Fibroblast of skin of back (primary cell): ENCODE measurements at regions not wholly inside any gene's neighbourhood (a gene's known extent, or its start where the extent isn't known, plus 50 kb on each side); places are given as distances from the start of the nearest gene placed in this dataset.
"Not testable (repeated sequence)": the region's sequence is repeated elsewhere in the genome, so short reads cannot be mapped to it uniquely, and the experiment has no call there.

ENCODE experiments used
- DNase-seq: peaks from one replicate; pipeline ENCODE4 v3.0.0-alpha.2; 2013

DNA sequence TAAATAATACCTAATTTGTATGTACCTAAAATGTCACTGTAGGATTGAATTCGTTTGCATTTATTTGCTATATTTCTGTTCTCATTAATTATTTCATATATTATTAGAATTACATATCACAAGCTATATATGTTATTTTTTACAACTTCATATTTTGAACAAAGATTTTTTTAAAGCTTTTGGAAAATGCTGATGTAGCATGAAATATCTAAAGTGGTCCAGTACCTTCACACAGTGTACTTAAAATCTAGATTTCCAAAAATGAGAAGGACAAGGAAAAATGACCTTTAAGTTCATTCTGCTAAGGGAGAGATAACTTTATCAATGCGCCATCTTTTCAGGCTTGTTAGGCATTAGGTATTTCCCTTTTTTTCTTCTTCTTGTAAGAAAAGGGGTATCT lies 71.8 kb downstream of the LARP7 start:
- DNase-seq, result no peak

DNA sequence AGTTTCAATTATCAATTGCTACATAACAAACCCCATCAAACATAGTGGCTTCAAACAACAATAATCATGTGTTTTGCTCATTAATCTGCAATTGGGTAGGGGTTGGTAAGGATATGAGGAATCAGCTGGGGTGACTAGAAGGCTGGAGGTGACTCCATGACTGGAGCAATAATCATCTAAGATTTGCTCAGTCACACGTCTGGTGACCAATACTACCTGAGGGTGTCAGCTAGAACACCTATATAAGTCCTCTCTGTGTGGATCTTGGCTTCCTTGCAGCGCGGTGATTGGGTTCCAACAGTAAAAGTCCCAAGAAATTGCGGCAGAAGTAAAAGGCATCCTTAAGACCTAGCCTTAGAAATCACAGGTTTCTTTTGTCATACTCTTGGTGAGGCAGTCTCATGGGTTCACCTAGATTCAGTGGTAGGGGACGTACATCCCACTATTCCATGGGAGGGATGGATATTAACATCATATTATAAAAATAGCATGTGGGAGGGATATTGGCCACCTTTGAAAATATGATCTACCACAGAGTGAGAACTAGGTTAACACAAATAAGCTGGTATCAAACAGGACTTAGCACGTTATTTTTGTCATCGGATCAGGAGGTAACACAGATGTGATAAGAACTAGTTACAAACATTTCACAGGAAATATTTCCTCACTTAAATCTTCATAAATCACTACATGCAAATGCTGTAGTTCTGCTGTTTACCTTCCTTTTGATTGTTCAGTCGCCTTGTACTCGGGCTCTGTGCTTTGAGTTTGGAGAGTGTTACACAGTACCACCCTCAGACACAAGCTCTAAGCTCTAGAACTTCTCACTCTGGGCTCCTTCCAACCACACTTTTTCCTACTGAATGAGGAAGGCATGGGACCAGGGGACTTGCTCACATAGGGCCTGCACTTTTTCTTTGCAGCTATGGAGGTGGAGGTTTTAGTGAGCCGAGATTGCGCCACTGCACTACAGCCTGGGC lies 78.3 kb downstream of the LARP7 start:
- DNase-seq, result no peak

DNA sequence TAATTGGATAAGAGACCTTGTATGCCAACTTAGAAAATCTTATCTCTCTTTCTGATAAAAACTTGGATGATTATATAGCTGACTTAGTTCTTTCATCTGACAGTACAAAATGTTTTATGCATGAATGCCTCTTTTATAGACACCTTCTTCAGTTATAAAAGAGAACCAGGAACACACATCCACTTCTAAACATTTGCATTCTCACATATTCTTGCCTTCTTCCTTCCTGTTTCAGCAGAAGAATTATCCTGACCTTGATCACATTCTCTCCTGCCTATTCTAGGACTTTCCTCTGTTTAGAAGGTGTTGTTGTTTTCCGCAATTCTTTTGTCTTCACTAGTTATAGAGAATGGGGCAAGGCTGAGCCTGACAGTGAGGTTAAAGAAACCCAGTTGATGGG lies 80.9 kb downstream of the LARP7 start:
- DNase-seq, result no peak

DNA sequence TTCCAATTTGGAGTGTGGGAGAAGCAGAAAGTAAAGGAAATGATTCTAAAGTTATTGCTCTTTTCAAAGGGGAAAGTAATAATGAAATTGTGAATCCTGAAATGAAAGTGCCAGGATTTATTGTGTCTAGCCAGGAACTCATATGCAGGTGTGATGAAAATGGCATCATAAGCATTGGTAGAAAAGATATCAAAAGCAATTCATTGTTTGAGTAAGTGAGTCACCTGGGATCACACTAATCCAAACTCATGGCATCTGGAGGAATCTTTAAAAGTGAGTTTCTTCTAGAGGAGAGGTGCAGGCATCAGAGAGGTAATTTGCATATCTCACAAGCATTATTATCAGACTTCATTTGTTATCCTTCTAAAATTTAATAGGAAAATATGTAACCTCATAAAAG lies 84.7 kb downstream of the LARP7 start:
- no peak for DNase-seq

DNA sequence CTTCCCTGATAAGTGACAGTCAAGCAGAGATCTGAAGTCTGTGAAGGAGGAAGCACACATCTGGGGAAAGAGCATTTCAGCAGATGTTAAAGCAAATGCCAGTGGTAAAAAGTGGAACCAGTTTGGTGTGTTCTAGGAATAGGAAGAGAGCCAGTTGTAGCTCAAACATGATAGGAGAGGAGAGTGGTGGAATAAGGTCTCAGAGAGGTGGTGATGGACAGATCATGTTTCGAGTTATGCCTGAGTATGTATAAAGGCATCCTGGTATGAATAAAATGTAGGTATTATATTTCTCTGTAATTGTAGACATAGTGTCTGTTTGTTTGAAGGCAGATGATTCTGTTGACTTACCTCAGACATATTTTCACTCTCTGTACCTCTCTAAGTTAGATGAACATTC lies 89.1 kb downstream of the LARP7 start:
- DNase-seq, result no peak

DNA sequence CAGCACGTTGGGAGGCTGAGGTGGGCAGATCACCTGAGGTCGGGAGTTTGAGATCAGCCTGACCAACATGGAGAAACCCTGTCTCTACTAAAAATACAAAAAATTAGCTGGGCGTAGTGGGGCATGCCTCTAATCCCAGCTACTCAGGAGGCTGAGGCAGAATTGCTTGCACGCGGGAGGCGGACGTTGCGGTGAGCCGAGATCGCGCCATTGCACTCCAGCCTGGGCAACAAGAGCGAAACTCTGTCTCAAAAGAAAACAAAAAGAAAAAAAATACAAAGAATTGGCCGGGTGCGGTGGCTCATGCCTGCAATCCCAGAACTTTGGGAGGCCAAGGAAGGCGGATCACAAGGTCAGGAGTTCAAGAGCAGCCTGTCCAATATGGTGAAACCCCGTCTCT lies 90.8 kb downstream of the LARP7 start:
- DNase-seq, result not testable (repeated sequence)

DNA sequence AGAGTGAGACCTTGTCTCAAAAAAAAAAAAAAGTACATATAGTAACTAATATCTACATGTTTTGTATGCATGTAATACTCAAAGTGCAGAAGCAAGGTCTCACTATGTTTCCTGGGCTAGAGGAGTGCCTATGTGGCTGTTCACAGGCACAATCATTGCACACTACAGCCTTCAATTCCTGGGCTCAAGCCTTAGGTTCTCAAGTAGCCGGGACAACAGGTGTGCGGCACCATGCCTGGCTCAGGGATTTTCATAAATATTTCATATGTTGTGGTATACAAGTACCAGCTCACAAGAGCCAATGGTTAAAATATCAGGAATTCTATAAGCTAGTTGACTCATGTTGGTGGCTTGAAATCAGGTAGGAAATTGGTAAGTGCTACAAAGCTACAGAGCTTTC lies 94.8 kb downstream of the LARP7 start:
- no peak for DNase-seq

DNA sequence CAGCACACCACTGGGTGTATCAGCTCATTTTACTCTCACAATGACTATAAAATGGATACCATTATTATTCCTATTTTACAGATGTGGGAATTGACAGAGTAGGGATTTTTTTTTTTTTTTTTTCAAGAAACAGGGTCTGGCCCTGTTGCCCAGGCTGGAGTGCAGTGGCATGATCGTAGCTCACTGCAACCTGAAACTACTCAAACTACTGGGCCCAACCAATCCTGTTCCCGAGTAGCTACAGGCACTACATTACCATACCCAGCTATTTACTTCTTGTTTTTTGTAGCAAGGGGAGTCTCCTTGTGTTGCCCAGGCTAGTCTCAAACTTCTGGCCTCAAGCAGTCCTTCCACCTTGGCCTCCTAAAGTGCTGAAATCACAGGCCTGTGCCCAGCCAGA lies 95.2 kb downstream of the LARP7 start:
- no peak for DNase-seq

DNA sequence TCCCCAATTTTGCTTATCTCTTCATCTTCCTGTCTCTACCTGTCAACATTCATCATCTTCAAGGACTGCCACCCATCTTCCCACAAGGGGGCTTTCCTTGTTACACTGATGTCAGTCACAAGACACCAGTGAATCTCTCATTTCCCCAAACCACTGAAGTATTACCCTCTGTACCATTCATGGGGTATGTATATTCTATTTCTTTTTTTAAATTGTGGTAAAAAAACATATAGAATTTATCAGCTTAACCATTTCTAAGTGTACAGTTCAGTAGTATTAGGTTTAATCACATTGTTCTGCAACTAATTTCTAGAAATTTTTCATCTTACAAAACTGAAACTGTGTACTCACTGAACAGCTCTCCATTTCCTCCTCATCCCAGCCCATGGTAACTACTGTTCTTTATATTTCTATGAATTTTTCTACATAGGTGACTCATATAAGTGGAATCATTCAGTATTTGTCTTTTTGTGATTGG lies 98.6 kb downstream of the LARP7 start:
- peak; percentile 3 for DNase-seq

DNA sequence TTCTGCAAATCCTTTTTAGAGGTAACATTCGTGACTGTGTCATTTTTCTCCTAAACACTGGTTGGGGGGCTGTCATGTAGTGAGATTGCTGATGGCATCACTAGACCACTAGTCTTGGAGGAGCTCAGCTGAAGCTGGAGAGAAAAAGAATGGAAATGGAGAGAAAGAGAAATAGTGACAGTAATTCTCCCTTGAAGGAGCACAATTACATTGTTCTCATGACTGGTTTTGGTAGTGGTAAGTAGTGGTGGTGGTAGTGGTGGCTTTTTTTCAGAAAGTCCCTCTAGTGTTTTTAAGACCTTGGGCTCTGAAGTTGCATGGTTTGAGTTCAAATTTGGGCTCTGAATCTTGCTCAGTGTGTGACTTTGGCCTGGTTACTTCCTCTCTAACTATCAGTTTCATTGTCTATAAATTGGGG lies 99.8 kb downstream of the LARP7 start:
- no peak for DNase-seq

DNA sequence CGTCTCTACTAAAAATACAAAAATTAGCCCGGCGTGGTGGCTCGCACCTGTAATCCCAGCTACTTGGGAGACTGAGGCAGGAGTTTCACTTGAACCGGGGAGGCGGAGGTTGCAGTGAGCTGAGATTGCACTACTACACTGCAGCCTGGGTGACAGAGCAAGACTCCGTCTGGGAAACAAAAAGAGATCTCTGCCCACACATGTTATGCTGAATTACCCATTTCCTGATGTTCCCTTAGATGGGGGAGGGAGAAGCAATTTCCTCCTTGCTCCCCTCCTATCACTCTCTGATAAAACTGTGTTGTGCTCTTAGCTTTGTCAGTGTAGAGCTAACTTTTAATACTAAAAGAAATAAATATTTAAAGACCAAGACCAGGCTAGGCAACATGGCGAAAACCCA lies 102.5 kb downstream of the LARP7 start:
- DNase-seq, result no peak

DNA sequence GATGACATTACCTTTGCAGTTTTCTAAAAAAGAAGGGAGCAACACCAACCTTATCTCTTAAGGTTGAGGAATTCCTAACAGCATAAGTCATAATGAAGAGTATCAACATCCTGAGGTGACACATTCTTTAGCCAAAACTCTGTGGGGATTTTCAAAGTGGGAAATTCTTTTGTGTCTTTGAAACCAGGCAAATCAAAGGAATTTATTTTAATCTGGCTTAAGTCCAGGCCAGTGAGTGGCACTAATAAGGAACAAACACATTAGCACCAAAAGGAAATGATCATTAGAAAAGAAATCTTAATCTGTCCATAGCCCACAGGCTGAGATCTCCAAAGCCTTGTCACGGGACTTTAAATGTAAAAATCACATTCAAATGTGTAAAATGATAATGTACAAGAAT lies 110.1 kb downstream of the LARP7 start:
- peak; percentile 9 for DNase-seq

DNA sequence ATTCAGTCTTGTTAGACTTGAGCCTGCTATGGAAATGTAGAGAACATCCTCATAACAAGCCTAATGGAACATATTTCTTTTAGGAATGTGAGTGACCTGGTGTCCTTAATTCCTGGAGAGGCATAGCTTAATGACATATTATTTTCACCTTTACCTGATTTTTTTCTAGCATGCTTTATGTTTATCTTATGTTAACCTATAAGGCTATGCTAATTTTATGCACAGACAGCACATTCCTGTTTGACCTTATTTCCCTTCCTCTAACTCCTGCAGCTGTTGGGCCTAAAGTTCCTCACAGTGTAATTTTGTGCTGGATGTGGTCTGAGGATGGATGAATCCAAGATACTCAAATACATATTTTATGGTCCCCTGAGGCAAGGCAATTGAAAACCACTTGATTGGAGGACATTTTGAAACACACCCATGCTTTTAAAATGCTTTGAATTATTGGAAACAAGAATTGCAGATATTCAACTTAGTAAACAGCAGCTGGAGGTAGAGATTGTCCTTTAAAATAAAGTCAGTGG lies 111.5 kb downstream of the LARP7 start:
- no peak for DNase-seq

DNA sequence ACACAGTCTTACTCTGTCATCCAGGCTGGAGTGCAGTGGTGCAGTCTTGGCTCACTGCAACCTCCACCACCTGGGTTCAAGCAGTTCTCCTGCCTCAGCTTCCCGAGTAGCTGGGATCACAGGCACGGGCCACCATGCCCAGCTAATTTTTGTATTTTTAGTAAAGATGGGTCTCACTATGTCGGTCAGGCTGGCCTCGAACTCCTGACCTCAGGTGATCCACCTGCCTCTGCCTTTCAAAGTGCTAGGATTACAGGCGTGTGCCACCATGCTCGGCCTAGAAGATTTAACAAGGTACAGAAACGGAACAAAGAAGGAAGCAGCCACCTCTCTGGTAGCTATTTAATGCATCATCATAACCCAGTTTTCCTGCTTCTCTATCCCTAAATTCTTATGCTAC lies 113.8 kb downstream of the LARP7 start:
- not testable (repeated sequence) for DNase-seq

DNA sequence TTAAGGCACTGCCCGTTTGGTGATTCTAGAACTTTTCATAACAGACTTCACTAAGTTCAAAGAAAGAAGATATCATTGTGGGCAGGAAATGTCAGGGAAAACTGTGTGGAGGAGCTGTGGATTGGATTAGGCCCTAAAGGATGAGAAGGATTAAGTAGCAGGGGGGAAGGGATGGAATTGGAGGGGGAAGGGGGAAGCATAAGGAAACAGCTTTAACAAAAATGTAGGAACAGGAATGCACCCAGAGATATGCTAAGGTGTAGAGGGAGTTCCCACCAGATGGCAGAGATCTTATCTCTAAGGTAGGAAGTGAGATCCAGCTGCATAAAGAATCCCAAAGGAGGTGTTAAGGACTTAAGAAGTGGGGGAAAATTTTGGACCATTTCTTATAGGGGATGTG lies 114.5 kb downstream of the LARP7 start:
- DNase-seq, result no peak

DNA sequence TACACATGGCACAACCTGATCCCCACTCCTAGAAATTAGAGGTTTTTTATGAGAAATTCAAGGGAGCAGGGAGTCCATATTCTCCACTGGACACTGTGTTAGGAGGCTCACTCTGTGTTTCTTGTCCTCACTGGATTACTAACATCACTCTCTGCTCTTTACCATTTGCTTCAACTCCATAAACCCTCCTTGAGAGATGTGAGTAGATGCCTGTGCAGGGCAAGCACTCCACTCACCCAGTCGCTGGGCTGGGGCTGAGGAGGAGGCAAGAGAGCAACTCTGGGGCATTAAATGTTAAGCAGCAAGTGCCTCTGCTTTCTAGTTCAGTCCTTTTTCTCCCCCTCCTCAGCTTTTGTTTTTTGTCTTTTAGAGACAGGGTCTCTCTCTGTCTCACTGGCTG lies 115.1 kb downstream of the LARP7 start:
- no peak for DNase-seq

DNA sequence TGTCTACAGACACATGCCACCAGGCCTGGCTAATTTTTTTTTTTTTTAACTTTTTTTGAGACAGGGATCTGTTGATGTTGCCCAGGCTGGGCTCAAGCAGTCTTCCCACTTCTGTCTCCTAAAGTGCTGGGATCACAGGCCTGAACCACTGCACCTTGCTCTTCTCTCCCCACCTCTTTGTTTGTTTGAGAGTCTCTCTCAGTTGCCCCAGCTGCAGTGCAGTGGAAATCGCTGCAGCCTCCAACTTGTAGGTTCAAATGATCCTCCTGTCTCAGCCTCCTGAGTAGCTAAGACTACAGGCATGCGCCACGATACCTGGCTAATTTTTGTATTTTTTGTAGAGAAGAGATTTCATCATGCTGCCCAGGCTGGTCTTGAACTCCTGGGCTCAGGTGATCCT lies 115.6 kb downstream of the LARP7 start:
- DNase-seq, result no peak

DNA sequence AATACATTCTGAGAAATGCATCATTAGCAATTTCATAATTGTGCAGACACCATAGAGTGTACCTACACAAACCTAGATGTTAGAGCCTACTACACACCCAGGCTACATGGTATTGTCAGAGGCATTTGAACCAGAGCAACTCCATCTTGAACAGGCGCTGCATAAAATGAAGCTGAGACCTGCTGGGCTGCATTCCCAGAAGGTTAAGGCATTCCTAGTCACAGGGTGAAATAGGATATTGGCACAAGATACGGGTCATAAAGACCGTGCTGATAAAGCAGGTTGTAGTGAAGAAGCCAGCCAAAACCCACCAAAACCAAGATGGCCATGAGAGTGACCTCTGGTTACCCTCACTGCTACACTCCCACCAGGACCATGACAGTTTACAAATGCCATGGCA lies 116.4 kb downstream of the LARP7 start:
- no peak for DNase-seq

DNA sequence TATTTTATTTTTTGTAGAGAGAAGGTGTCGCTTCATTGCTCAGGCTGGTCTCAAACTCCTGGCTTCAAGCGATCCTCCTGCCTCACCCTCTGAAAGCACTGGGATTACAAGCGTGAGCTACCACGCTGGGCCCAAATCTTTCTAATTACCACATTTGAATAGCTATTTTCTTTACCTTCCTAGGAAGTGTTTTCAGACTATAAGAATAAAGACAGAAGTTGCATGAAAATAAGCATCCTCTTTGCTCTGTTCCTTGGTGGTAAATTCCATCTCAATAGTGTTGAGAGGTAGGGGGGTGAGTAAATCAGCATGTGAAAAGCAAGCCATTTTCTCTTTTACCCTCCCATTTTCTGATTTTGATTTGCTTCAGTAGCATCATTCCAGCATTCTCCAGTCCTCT lies 122.4 kb downstream of the LARP7 start:
- no peak for DNase-seq

DNA sequence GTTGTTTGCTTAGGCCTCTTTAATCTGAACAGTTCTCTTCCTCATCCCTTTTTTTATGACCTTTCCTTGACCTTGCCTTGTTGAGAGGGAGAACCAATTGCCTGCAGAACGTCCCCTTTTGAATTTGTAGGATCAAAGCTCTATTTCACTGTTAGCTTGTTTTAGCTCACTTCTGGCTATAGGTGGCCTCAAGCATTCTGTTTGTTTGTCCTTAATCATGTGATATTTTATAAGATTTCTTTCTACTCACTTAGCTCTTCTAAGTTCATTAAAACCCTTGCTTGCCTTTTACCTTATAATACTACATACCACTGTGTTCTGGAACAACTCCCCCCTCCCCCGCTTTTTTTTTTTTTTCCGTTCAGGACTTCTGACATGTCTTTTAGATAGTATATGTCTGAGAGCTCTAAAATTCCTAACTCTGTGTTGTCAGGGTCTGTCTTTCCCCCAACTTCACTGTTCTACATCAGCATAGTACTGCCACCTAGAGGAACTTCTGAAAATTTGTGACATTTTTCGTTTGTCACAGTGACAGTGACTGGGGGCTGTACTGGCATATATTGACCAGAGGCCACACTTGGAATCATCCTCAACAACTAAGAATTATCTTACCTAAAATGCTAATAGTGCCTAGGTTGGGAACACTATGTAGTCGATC lies 128.5 kb downstream of the LARP7 start:
- peak; percentile 29 for DNase-seq

DNA sequence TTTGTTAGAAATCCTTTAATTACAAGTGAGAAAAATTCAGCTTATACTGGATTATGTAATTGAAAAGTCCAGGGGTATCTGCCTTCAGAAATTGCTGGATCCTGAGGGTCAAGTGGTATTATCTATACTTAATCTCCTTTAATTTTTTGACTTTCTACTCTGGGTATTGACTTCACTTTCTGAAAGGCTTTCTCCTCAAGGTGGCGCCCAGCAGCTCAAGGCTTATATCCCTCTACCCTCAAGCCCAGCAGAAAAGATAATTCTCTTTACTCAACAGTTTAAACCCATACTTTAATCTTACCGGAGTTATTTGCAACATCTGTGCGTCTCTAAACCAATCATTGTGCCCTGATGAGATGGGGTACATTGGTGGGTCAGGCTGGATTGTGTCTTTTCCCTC lies 129.5 kb downstream of the LARP7 start:
- DNase-seq, result peak; percentile 27

DNA sequence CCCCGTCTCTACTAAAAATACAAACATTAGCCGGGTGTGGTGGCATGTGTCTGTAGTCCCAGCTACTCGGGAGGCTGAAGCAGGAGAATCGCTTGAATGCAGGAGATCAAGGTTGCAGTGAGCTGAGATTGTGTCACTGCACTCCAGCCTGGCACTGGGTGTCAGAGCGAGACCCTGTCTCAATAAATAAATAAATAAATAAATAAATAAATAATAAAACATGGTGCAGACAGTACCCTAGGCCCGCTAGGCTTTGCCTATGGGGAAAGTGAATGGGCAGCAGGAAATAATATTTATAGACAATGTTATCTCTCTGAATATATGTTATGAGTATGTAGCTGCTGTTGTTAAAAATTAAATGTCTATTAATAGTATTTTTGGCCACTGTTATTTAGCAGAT lies 130.4 kb downstream of the LARP7 start:
- DNase-seq, result no peak

DNA sequence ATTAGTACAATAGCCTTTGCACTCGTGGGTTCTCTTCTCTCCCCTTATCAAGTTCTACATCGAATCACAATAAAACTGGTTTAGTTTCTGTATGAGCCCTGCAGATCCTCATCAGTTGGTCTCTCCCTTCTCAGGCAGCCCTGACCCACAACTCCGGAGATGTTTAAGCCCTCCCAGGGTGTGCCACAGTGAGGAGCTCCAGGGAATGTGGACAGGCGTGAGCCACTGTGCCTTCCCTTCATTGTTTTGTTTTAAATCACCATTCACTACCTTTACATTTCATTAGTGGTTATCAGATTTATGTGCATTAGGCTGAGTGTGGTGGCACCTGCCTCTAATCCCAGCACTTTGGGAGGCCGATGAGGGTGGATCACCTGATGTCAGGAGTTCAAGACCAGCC lies 133.2 kb downstream of the LARP7 start:
- DNase-seq, result no peak

DNA sequence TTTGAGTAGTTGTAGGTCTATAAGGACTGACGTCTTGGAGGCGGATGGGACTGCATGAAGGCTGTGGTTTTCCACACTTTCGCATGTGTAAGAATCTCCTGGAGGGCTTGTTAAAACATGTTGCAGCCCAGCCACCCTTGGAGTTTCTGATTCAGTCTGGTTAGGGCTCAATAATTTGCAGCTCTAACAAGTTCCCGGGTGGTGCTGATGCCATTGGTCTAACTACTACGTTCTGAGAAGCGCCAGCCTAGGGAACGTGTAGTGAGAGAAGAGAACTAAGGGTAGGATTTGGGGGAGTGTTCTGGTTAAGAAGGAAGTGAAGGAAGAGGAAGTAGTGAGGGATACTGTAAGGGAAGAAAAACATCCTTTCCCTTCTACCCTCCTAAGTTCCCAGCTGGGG lies 138.9 kb downstream of the LARP7 start:
- DNase-seq, result no peak
